ENCODE measurements at regions not wholly inside any gene's neighbourhood (a gene's known extent, or its start where the extent isn't known, plus 50 kb on each side); places are given as distances from the start of the nearest gene placed in this dataset.

- Mint-ChIP-seq H3K27ac (peak overlapping the region in 1 of 3 donors; percentile 19), H3K4me3 (no peak overlapping the region), H3K4me1 (peaks cover 6 to 51% (median 17%) of the 10 kb centered on the region in 4 donors), H3K36me3 (no peaks in the 10 kb centered on the region), H3K27me3 (peaks cover 5% of the 10 kb centered on the region), H3K9me3 (peaks cover 0 to 5% (median 0%) of the 10 kb centered on the region in 7 donors)
- DNase-seq: no peak
- no peaks in the 10 kb centered on the region for H3K27me3 ChIP-seq (ENCODE audit: control insufficient read depth, insufficient read depth, low read length)
- H3K9me3 ChIP-seq (ENCODE audit: control insufficient read depth in 2 of 2, low read length in 2 of 2): no peaks in the 10 kb centered on the region
- H3K4me3 ChIP-seq (ENCODE audit: low read depth, low read length): no peak overlapping the region
- H3K4me1 ChIP-seq (ENCODE audit: control insufficient read depth, insufficient read depth, low read length, poor library complexity, severe bottlenecking): peaks cover 30% of the 10 kb centered on the region
- ATAC-seq (ENCODE audit: low read depth in 2 of 2): no peak
- no peak overlapping the region for H3K27ac ChIP-seq (ENCODE audit: insufficient read depth, low read length, poor library complexity, severe bottlenecking)
- H3K36me3 ChIP-seq (ENCODE audit: control insufficient read depth, insufficient read depth, low read length): no peaks in the 10 kb centered on the region
These were observed 376.7 kb upstream of the ARID1B start for GRCh38 chr6:156400487-156400886.

- peaks cover 0 to 5% (median 0%) of the 10 kb centered on the region in 7 donors for H3K9me3 Mint-ChIP-seq
- H3K4me3 Mint-ChIP-seq: no peak overlapping the region
- H3K36me3 ChIP-seq (ENCODE audit: control insufficient read depth, insufficient read depth, low read length): no peaks in the 10 kb centered on the region
- no peak overlapping the region for H3K4me3 ChIP-seq (ENCODE audit: low read depth, low read length)
- no peaks in the 10 kb centered on the region for H3K36me3 Mint-ChIP-seq
- H3K27me3 Mint-ChIP-seq: peaks cover 5% of the 10 kb centered on the region
- DNase-seq: no peak
- peak overlapping the region; percentile 26 for H3K27ac ChIP-seq (ENCODE audit: insufficient read depth, low read length, poor library complexity, severe bottlenecking)
- H3K27me3 ChIP-seq (ENCODE audit: control insufficient read depth, insufficient read depth, low read length): no peaks in the 10 kb centered on the region
- peak overlapping the region in 2 of 3 donors; percentile 57 to 98 for H3K27ac Mint-ChIP-seq
- H3K4me1 Mint-ChIP-seq: peaks cover 7 to 66% (median 26%) of the 10 kb centered on the region in 4 donors
- peaks cover 45% of the 10 kb centered on the region for H3K4me1 ChIP-seq (ENCODE audit: control insufficient read depth, insufficient read depth, low read length, poor library complexity, severe bottlenecking)
- no peak for ATAC-seq (ENCODE audit: low read depth in 2 of 2)
- H3K9me3 ChIP-seq (ENCODE audit: control insufficient read depth in 2 of 2, low read length in 2 of 2): no peaks in the 10 kb centered on the region
These were observed 378.2 kb upstream of the ARID1B start for GRCh38 chr6:156398966-156399365.

GRCh38 chr6:156398371-156398770, 378.8 kb upstream of the ARID1B start:
- Histone ChIP-seq H3K9me3 (ENCODE audit: control insufficient read depth in 2 of 2, low read length in 2 of 2) (no peaks in the 10 kb centered on the region), H3K27ac (ENCODE audit: insufficient read depth, low read length, poor library complexity, severe bottlenecking) (peak overlapping the region; percentile 78), H3K27me3 (ENCODE audit: control insufficient read depth, insufficient read depth, low read length) (no peaks in the 10 kb centered on the region), H3K4me1 (ENCODE audit: control insufficient read depth, insufficient read depth, low read length, poor library complexity, severe bottlenecking) (peaks cover 49% of the 10 kb centered on the region), H3K36me3 (ENCODE audit: control insufficient read depth, insufficient read depth, low read length) (no peaks in the 10 kb centered on the region), H3K4me3 (ENCODE audit: low read depth, low read length) (no peak overlapping the region)
- H3K9me3 Mint-ChIP-seq: peaks cover 0 to 3% (median 0%) of the 10 kb centered on the region in 7 donors
- H3K36me3 Mint-ChIP-seq: no peaks in the 10 kb centered on the region
- no peak for DNase-seq
- H3K4me3 Mint-ChIP-seq: peak overlapping the region in 2 of 4 donors; percentile 43 to 62
- ATAC-seq (ENCODE audit: low read depth in 2 of 2): no peak
- H3K27ac Mint-ChIP-seq: peak overlapping the region; percentile 74 to 98 (median 96)
- peaks cover 7 to 72% (median 29%) of the 10 kb centered on the region in 4 donors for H3K4me1 Mint-ChIP-seq
- peaks cover 2% of the 10 kb centered on the region for H3K27me3 Mint-ChIP-seq

- Histone ChIP-seq H3K9me3 (ENCODE audit: control insufficient read depth in 2 of 2, low read length in 2 of 2) (no peaks in the 10 kb centered on the region), H3K27ac (ENCODE audit: insufficient read depth, low read length, poor library complexity, severe bottlenecking) (peak overlapping the region; percentile 78), H3K27me3 (ENCODE audit: control insufficient read depth, insufficient read depth, low read length) (no peaks in the 10 kb centered on the region), H3K36me3 (ENCODE audit: control insufficient read depth, insufficient read depth, low read length) (no peaks in the 10 kb centered on the region), H3K4me3 (ENCODE audit: low read depth, low read length) (peak overlapping the region; percentile 69), H3K4me1 (ENCODE audit: control insufficient read depth, insufficient read depth, low read length, poor library complexity, severe bottlenecking) (peaks cover 61% of the 10 kb centered on the region)
- Mint-ChIP-seq H3K27ac (peak overlapping the region; percentile 96 to 98 (median 97)), H3K27me3 (peaks cover 4% of the 10 kb centered on the region), H3K4me3 (peak overlapping the region; percentile 66 to 81 (median 76)), H3K4me1 (peaks cover 7 to 87% (median 35%) of the 10 kb centered on the region in 4 donors), H3K9me3 (peaks cover 0 to 2% (median 0%) of the 10 kb centered on the region in 7 donors), H3K36me3 (no peaks in the 10 kb centered on the region)
- ATAC-seq (ENCODE audit: low read depth in 2 of 2) (peak in 1 of 2 donors; percentile 35), DNase-seq (peak in 1 of 3 donors; percentile 11)
These were observed 380.3 kb upstream of the ARID1B start for GRCh38 chr6:156396791-156397418.

GRCh38 chr6:156396068-156396771, 381.0 kb upstream of the ARID1B start:
- H3K27ac Mint-ChIP-seq: peak overlapping the region; percentile 95 to 98 (median 96)
- peaks cover 0 to 2% (median 0%) of the 10 kb centered on the region in 7 donors for H3K9me3 Mint-ChIP-seq
- peak overlapping the region; percentile 66 to 81 (median 76) for H3K4me3 Mint-ChIP-seq
- peaks cover 63% of the 10 kb centered on the region for H3K4me1 ChIP-seq (ENCODE audit: control insufficient read depth, insufficient read depth, low read length, poor library complexity, severe bottlenecking)
- no peaks in the 10 kb centered on the region for H3K36me3 ChIP-seq (ENCODE audit: control insufficient read depth, insufficient read depth, low read length)
- no peaks in the 10 kb centered on the region for H3K36me3 Mint-ChIP-seq
- peaks cover 7 to 94% (median 35%) of the 10 kb centered on the region in 4 donors for H3K4me1 Mint-ChIP-seq
- H3K4me3 ChIP-seq (ENCODE audit: low read depth, low read length): peak overlapping the region; percentile 69
- H3K27me3 ChIP-seq (ENCODE audit: control insufficient read depth, insufficient read depth, low read length): no peaks in the 10 kb centered on the region
- DNase-seq (peak; percentile 7 to 69 (median 58)), ATAC-seq (ENCODE audit: low read depth in 2 of 2) (peak; percentile 43 to 59)
- H3K27ac ChIP-seq (ENCODE audit: insufficient read depth, low read length, poor library complexity, severe bottlenecking): peak overlapping the region; percentile 78
- no peaks in the 10 kb centered on the region for H3K9me3 ChIP-seq (ENCODE audit: control insufficient read depth in 2 of 2, low read length in 2 of 2)
- H3K27me3 Mint-ChIP-seq: peaks cover 9% of the 10 kb centered on the region

- ATAC-seq (ENCODE audit: low read depth in 2 of 2) (peak; percentile 61 to 66), DNase-seq (peak; percentile 13 to 84 (median 62))
- peaks cover 7 to 92% (median 35%) of the 10 kb centered on the region in 4 donors for H3K4me1 Mint-ChIP-seq
- H3K4me3 Mint-ChIP-seq: peak overlapping the region; percentile 27 to 81 (median 76)
- no peaks in the 10 kb centered on the region for H3K36me3 ChIP-seq (ENCODE audit: control insufficient read depth, insufficient read depth, low read length)
- H3K27me3 ChIP-seq (ENCODE audit: control insufficient read depth, insufficient read depth, low read length): no peaks in the 10 kb centered on the region
- peak overlapping the region; percentile 78 for H3K27ac ChIP-seq (ENCODE audit: insufficient read depth, low read length, poor library complexity, severe bottlenecking)
- peak overlapping the region; percentile 95 to 98 (median 96) for H3K27ac Mint-ChIP-seq
- H3K4me1 ChIP-seq (ENCODE audit: control insufficient read depth, insufficient read depth, low read length, poor library complexity, severe bottlenecking): peaks cover 67% of the 10 kb centered on the region
- peak overlapping the region; percentile 69 for H3K4me3 ChIP-seq (ENCODE audit: low read depth, low read length)
- H3K27me3 Mint-ChIP-seq: peaks cover 9% of the 10 kb centered on the region
- H3K36me3 Mint-ChIP-seq: no peaks in the 10 kb centered on the region
- H3K9me3 Mint-ChIP-seq: peaks cover 0 to 2% (median 0%) of the 10 kb centered on the region in 7 donors
- no peaks in the 10 kb centered on the region for H3K9me3 ChIP-seq (ENCODE audit: control insufficient read depth in 2 of 2, low read length in 2 of 2)
These were observed 381.9 kb upstream of the ARID1B start for GRCh38 chr6:156395276-156395675.

GRCh38 chr6:156392648-156393047, 384.5 kb upstream of the ARID1B start:
- Mint-ChIP-seq H3K9me3 (no peaks in the 10 kb centered on the region), H3K4me3 (peak overlapping the region in 2 of 4 donors; percentile 13 to 69), H3K27me3 (peaks cover 9% of the 10 kb centered on the region), H3K27ac (peak overlapping the region in 2 of 3 donors; percentile 53 to 86), H3K4me1 (peaks cover 7 to 67% (median 31%) of the 10 kb centered on the region in 4 donors), H3K36me3 (no peaks in the 10 kb centered on the region)
- ATAC-seq (ENCODE audit: low read depth in 2 of 2) (no peak), DNase-seq (no peak)
- H3K4me3 ChIP-seq (ENCODE audit: low read depth, low read length): no peak overlapping the region
- H3K4me1 ChIP-seq (ENCODE audit: control insufficient read depth, insufficient read depth, low read length, poor library complexity, severe bottlenecking): peaks cover 58% of the 10 kb centered on the region
- no peak overlapping the region for H3K27ac ChIP-seq (ENCODE audit: insufficient read depth, low read length, poor library complexity, severe bottlenecking)
- H3K36me3 ChIP-seq (ENCODE audit: control insufficient read depth, insufficient read depth, low read length): no peaks in the 10 kb centered on the region
- H3K27me3 ChIP-seq (ENCODE audit: control insufficient read depth, insufficient read depth, low read length): no peaks in the 10 kb centered on the region
- no peaks in the 10 kb centered on the region for H3K9me3 ChIP-seq (ENCODE audit: control insufficient read depth in 2 of 2, low read length in 2 of 2)

Measured in CD4-positive, CD25-positive, alpha-beta regulatory T cell (primary cell).